OCI-M1 (cell line): ENCODE measurements at regions not wholly inside any gene's neighbourhood (a gene's known extent, or its start where the extent isn't known, plus 50 kb on each side); places are given as distances from the start of the nearest gene placed in this dataset.
A peak's percentile ranks its signal among the peaks of the same experiment; 100 is the strongest.

ENCODE experiments used
- DNase-seq: peaks from one replicate; lab custom pipeline; 2025; lab: John Stamatoyannopoulos, UW

- no peak for DNase-seq
Measured at GRCh38 chr10:30256084-30256483, 93.0 kb downstream of the MTPAP start.

- peak; percentile 8 for DNase-seq
Measured at GRCh38 chr10:30254926-30255325, 94.2 kb downstream of the MTPAP start.

GRCh38 chr10:30248728-30249127, 100.3 kb downstream of the MTPAP start:
- DNase-seq: no peak

GRCh38 chr10:30247704-30248103, 101.4 kb downstream of the MTPAP start:
- DNase-seq: peak; percentile 91

GRCh38 chr10:30241422-30242110, 107.5 kb downstream of the MTPAP start:
- DNase-seq: no peak

- no peak for DNase-seq
Measured at GRCh38 chr10:30238836-30239235, 110.2 kb downstream of the MTPAP start.

GRCh38 chr10:30233186-30233959, 115.7 kb downstream of the MTPAP start:
- no peak for DNase-seq

- DNase-seq: no peak
Measured at GRCh38 chr10:30231709-30232108, 117.4 kb downstream of the MTPAP start.

- no peak for DNase-seq
Measured at GRCh38 chr10:30231071-30231652, 117.9 kb downstream of the MTPAP start.

- DNase-seq: no peak
Measured at GRCh38 chr10:30229536-30229935, 119.5 kb downstream of the MTPAP start.

GRCh38 chr10:30228417-30229036, 120.6 kb downstream of the MTPAP start:
- no peak for DNase-seq

GRCh38 chr10:30227481-30227880, 121.6 kb downstream of the MTPAP start:
- DNase-seq: no peak

- DNase-seq: peak; percentile 40
Measured at GRCh38 chr10:30219971-30220751, 128.9 kb downstream of the MTPAP start.

GRCh38 chr10:30216821-30217220, 132.3 kb downstream of the MTPAP start:
- DNase-seq: no peak

GRCh38 chr10:30215623-30216022, 133.5 kb downstream of the MTPAP start:
- DNase-seq: no peak

- no peak for DNase-seq
Measured at GRCh38 chr10:30215141-30215540, 133.9 kb downstream of the MTPAP start.

GRCh38 chr10:30210296-30210695, 138.8 kb downstream of the MTPAP start:
- DNase-seq: no peak

GRCh38 chr10:30208330-30208729, 140.7 kb downstream of the MTPAP start:
- no peak for DNase-seq

- DNase-seq: no peak
Measured at GRCh38 chr10:30207485-30208052, 141.5 kb downstream of the MTPAP start.

GRCh38 chr10:30200017-30200415, 140.6 kb upstream of the JCAD start:
- no peak for DNase-seq

GRCh38 chr10:30199376-30200016, 140.1 kb upstream of the JCAD start:
- no peak for DNase-seq
